Stimulated activated CD8-positive, alpha-beta memory T cell treated with anti-CD3 and anti-CD28 coated beads, Interleukin-12 subunit alpha, Interleukin-12 subunit beta, amount 100 ng/mL, for 24 hours (primary cell): ENCODE measurements at regions not wholly inside any gene's neighbourhood (a gene's known extent, or its start where the extent isn't known, plus 50 kb on each side); places are given as distances from the start of the nearest gene placed in this dataset.

ENCODE experiments used
- DNase-seq: peaks from one replicate; pipeline ENCODE4 v3.0.0-alpha.2; 2020; ENCODE audit errors: extremely low read depth

GRCh38 chr2:220894069-220894468 is 678.0 kb downstream of the EPHA4 start:
- DNase-seq = no peak

GRCh38 chr2:220899492-220899891 is 672.6 kb downstream of the EPHA4 start:
- no peak for DNase-seq

- DNase-seq = no peak
Measured at GRCh38 chr2:220904015-220904414, 668.1 kb downstream of the EPHA4 start.

DNA sequence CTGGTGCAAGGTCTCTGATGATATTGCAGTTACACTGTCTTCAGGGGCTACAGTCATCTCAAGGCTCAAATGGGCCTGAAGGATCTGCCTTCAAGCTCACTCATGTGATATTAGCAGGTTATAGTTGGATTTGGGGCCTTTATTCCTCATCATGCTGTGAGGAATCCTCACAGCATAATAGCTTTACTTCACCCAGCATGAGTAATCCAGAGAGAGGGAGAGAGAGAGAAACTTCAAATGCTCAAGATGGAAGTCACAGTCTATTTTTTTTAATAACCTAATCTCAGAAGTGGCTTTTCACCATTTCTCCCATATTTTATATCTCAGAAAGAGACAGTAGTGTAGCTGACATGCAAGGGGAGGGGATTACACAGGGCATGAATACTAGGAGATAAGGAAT is 658.7 kb downstream of the EPHA4 start:
- DNase-seq = no peak

- DNase-seq = no peak
Measured at GRCh38 chr2:220915092-220915623, 656.9 kb downstream of the EPHA4 start.

DNA sequence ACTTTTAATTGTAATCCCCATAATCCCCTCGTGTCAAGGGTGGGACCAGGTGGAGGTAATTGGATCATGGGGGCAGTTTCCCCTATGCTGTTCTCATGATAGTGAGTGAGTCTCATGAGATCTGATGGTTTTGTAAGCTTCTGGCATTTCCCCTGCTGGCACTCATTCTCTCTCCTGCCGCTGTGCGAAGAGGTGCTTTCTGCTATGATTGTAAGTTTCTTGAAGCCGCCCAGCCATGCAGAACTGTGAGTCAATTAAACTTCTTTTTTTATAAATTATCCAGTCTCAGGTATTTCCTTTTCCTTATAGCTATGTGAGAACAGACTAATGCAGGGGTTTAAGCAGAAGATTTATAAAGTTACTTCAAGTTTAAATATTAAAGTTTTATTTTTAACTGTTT is 655.2 kb downstream of the EPHA4 start:
- DNase-seq = no peak

DNA sequence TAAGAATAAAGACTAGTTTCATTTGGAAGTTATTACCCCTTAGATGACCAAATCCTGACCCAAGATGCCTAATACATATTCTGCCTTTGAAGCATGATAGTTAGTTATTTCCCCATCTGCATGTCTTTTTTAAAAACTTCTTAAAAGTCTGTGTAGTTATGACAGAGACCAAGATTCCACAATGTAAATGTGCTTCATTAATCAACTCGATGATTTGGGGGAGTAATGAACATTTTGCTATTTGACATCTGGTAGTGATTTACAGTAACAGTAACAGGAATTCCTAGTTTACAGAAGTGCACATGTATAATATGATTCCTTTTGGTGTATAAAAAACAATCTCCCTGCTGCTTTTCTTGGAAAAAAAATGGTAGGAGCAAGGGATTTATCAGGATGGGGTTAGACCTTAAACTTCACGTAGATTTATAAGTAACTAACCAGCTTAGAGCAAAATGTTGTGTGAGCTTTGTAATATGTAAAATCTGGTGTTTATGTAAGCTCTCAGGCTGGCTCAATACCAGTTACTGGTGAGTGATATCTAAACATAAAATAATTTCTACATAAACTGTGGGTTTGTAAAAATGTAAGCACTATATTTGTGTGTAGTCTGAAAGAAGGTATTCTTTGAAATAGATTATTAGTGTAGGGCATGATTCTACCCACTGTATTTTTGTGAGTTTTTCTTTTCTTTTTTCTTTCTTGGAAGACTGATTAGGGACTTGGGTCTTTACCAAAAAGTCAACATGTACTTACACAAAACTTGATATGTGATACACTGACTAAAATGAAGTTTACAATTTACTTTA is 641.6 kb downstream of the EPHA4 start:
- DNase-seq = no peak

DNA sequence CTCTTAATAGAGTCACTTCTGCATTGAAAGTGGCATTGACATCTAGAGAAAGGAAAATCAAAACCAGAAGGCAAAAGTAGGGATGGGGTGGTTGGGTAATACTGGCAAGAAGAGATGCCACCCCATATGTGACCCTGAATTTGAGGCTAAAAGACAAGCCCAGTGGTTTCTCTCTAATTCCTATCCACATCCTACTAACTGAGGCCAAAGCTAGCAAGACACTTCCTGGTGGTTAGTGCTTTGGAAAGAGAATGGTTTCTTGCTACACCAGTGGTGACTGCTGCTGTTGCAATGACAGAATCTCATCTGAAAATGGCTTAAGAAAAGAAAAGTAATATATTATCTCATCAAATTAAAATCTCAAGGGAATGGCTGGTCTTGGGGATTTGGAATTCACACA is 640.6 kb downstream of the EPHA4 start:
- no peak for DNase-seq

DNA sequence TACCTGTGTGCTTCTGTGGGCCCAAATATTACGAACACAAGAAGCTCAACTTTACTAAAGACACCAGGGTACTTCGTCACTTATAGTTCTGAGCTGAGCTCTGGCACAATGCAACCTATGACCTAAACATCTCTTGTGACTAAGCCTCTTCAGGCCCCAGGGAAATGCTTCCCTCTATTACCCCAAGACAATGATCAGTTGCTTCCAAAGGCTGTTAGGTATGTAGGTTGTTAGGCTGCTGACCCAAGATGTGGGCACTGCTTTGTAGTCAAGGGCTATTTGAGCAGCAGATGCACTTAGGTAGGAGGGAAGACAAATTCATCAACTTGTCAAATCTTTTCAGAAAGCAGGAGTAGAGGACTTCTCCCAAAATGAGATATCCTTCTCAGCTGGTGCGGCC is 640.1 kb downstream of the EPHA4 start:
- DNase-seq = no peak

DNA sequence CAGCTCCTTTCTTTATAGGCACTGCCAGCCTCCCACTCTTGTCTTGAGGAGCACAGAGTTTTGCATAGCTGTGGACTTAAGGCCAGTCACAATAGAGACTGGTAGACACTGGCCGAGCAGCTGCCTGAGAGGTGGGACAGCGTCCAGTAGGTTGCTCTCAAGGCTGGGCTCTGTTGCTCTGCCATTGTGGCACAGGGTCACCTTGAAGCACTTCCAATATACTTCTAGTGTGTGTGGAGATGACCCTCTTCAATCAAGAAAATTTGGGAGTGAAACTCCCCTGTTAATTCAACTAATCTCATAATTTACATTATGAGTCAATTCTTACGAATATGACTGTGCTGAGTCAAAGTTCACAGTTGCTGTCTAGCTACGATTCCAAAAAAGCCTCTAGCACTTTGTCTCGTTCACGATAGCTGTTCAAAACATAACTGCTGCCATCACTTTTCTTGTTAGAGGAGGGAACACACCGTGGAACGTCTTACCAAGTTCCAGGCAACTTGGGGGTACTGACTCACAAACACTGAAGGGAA is 636.2 kb downstream of the EPHA4 start:
- no peak for DNase-seq

- no peak for DNase-seq
Measured at GRCh38 chr2:220936641-220937197, 635.4 kb downstream of the EPHA4 start.

GRCh38 chr2:220937245-220937644 is 634.9 kb downstream of the EPHA4 start:
- DNase-seq = no peak

GRCh38 chr2:220940646-220941045 is 631.5 kb downstream of the EPHA4 start:
- DNase-seq = no peak

DNA sequence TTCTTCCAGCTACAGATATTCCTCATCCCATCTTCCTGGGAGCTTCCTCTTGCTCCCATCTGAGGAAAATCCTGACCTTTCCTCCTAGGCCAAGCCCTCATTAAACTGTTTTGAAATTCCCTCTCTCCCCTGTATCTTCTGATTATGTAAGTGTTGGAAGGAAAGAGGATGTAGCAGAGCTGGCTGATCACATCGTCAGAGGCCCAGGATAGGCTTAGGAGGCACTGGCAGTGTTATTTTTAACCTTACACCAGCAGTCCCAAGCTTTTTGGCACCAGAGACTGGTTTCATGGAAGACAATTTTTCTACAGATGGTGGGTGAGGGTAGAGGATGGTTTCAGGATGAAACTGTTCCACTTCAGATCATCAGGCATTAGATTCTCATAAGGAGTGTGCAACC is 630.4 kb downstream of the EPHA4 start:
- DNase-seq = no peak

- no peak for DNase-seq
Measured at GRCh38 chr2:220946552-220946951, 625.6 kb downstream of the EPHA4 start.

DNA sequence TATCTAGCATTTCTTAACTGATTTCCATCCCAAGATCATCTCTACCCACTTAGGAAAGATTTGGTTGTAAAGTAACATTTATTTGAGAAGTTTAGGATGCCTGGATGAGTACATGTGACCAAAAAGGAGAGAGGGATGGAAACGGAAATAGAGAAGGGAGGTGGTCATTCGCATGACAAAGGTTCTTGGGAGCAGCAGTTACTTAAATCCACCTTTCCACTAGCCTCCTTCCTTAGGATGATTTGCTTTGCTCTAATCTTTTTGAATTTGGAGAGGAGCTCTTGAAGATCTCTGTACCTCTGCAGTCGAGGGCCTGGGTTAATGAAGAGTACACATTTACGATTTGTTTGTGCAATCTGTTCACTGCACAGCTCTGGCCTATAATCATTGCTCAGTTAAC is 623.5 kb downstream of the EPHA4 start:
- no peak for DNase-seq

GRCh38 chr2:220949466-220949865 is 622.6 kb downstream of the EPHA4 start:
- DNase-seq = no peak

DNA sequence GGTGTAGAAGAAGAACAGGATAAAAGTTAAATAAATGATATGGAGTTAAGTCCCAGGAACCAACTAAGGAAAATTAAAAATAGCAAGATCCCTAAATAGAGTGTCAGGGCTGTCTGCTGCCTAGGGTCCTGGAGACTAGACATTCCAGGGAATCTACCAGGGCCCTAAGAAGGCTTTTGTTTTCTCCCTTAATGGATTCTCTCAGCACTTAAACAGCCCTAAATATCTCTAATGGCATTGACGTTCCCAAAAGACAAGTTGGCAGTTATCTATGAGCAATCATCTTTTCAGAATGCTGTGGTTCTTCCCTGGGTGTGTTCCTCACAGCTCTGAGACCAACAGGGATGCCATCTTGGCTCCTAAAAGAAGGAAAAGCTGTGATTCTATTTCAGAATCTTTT is 616.3 kb downstream of the EPHA4 start:
- DNase-seq = no peak

DNA sequence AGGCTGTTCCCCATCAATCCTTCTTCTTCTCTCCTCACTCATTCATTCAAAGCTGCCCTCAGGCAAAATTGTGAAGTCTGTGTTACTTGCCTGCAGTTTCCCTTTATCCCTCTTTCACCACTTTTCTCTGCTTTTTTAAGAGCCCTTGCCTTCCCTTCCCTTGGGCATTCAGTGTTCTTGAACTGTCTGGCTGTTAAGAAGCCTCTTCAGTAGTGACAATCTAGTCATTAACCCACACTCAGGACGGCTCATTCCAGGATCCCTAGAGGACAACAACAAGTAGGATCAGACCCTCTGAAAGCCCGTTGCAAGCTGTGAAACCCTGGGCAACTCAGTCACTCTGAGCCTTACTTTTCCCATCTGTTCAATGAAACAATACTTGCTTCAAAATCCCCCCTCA is 615.7 kb downstream of the EPHA4 start:
- no peak for DNase-seq

GRCh38 chr2:220959391-220959802 is 612.7 kb downstream of the EPHA4 start:
- DNase-seq = no peak

GRCh38 chr2:220961143-220961860 is 610.8 kb downstream of the EPHA4 start:
- DNase-seq = no peak

DNA sequence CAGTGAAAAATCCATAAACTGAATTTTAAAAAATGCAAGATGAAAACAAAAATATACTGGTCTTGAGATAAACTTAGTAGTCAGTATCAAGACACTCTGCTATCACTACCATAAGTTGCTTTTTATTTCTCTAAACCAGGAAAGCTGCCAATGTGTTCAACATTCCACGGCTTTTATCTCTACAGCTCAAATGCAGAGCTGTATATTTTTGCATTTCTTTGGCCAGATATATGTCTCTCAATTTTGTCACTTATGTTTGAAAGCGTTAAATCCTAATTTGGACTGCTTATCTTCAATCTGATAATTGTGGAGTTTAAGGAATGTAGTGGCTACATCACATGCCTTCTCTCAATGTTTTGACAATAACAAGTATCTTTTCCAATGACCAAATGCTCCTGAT is 609.5 kb downstream of the EPHA4 start:
- no peak for DNase-seq

GRCh38 chr2:220963076-220963475 is 609.0 kb downstream of the EPHA4 start:
- no peak for DNase-seq
